Stimulated activated naive B cell treated with anti-CD40 and anti-IgM and Interleukin-4, amounts not matched to agents 10 μg/mL and 1 μg/mL and 100 μg/mL, for 72 hours (primary cell): ENCODE measurements at regions not wholly inside any gene's neighbourhood (a gene's known extent, or its start where the extent isn't known, plus 50 kb on each side); places are given as distances from the start of the nearest gene placed in this dataset.

Source experiments
- ATAC-seq, 2 donors: fragments of 150-1000 bp; cut with Tn5 transposase; replicated peaks; 2 replicates each; pipeline ENCODE4 v1.10.0; 2021; ENCODE audit warnings: moderate library complexity in 1 of 2
- DNase-seq: peaks from one replicate; pipeline ENCODE4 v3.0.0; 2021
- H3K27ac Mint-ChIP-seq: one replicate; pipeline ENCODE4 v1.8.0; 2022; ENCODE audit warnings: mild to moderate bottlenecking, mixed read lengths
- H3K27me3 Mint-ChIP-seq, 2 donors: one replicate each; pipeline ENCODE4 v1.8.0; 2022; ENCODE audit warnings: mixed read lengths in 2 of 2
- H3K36me3 Mint-ChIP-seq, 2 donors: one replicate each; pipeline ENCODE4 v1.8.0; 2022; ENCODE audit warnings: mixed read lengths in 2 of 2, mild to moderate bottlenecking in 1 of 2
- H3K4me1 Mint-ChIP-seq, 2 donors: one replicate each; pipeline ENCODE4 v1.8.0; 2022; ENCODE audit warnings: mixed read lengths in 2 of 2, mild to moderate bottlenecking in 1 of 2
- H3K4me3 Mint-ChIP-seq, 2 donors: one replicate each; pipeline ENCODE4 v1.8.0; 2022; ENCODE audit warnings: mild to moderate bottlenecking in 2 of 2, mixed read lengths in 2 of 2, moderate library complexity in 1 of 2
- H3K9me3 Mint-ChIP-seq, 2 donors: one replicate each; pipeline ENCODE4 v1.8.0; 2022; ENCODE audit warnings: mixed read lengths in 2 of 2, mild to moderate bottlenecking in 1 of 2

- no peak for DNase-seq
- Mint-ChIP-seq H3K4me1 (no peaks in the 10 kb centered on the region), H3K27me3 (no peaks in the 10 kb centered on the region), H3K4me3 (no peak overlapping the region), H3K27ac (no peak overlapping the region), H3K9me3 (peaks cover 0 to 2% of the 10 kb centered on the region in 2 donors), H3K36me3 (no peaks in the 10 kb centered on the region)
- ATAC-seq = no peak
These were observed 422.0 kb downstream of the CBLN2 start for GRCh38 chr18:72122103-72122502.

- no peaks in the 10 kb centered on the region for H3K36me3 Mint-ChIP-seq
- peaks cover 0 to 2% of the 10 kb centered on the region in 2 donors for H3K9me3 Mint-ChIP-seq
- H3K27me3 Mint-ChIP-seq = no peaks in the 10 kb centered on the region
- no peaks in the 10 kb centered on the region for H3K4me1 Mint-ChIP-seq
- DNase-seq (no peak), ATAC-seq (no peak)
- no peak overlapping the region for H3K4me3 Mint-ChIP-seq
- no peak overlapping the region for H3K27ac Mint-ChIP-seq
These were observed 425.1 kb downstream of the CBLN2 start for GRCh38 chr18:72119082-72119481.

- DNase-seq (no peak), ATAC-seq (no peak)
- Mint-ChIP-seq H3K27me3 (no peaks in the 10 kb centered on the region), H3K9me3 (peaks cover 0 to 4% of the 10 kb centered on the region in 2 donors), H3K4me1 (no peaks in the 10 kb centered on the region), H3K36me3 (no peaks in the 10 kb centered on the region), H3K27ac (no peak overlapping the region), H3K4me3 (no peak overlapping the region)
These were observed 429.1 kb downstream of the CBLN2 start for GRCh38 chr18:72114801-72115594.

- DNase-seq (no peak), ATAC-seq (no peak)
- Mint-ChIP-seq H3K9me3 (peaks cover 2 to 5% of the 10 kb centered on the region in 2 donors), H3K4me1 (no peaks in the 10 kb centered on the region), H3K27ac (no peak overlapping the region), H3K36me3 (no peaks in the 10 kb centered on the region), H3K4me3 (no peak overlapping the region), H3K27me3 (no peaks in the 10 kb centered on the region)
These were observed 436.3 kb downstream of the CBLN2 start for GRCh38 chr18:72107647-72108383.

- H3K9me3 Mint-ChIP-seq = peaks cover 0 to 5% of the 10 kb centered on the region in 2 donors
- ATAC-seq (no peak), DNase-seq (no peak)
- H3K36me3 Mint-ChIP-seq = no peaks in the 10 kb centered on the region
- no peaks in the 10 kb centered on the region for H3K4me1 Mint-ChIP-seq
- H3K4me3 Mint-ChIP-seq = no peak overlapping the region
- no peaks in the 10 kb centered on the region for H3K27me3 Mint-ChIP-seq
- H3K27ac Mint-ChIP-seq = no peak overlapping the region
These were observed 439.3 kb downstream of the CBLN2 start for GRCh38 chr18:72104851-72105250.

- DNase-seq = no peak
- H3K27me3 Mint-ChIP-seq = no peaks in the 10 kb centered on the region
- no peaks in the 10 kb centered on the region for H3K4me1 Mint-ChIP-seq
- no peak for ATAC-seq
- no peaks in the 10 kb centered on the region for H3K36me3 Mint-ChIP-seq
- no peak overlapping the region for H3K4me3 Mint-ChIP-seq
- no peaks in the 10 kb centered on the region for H3K9me3 Mint-ChIP-seq
- H3K27ac Mint-ChIP-seq = no peak overlapping the region
These were observed 441.7 kb downstream of the CBLN2 start for GRCh38 chr18:72102412-72102811.

GRCh38 chr18:72100465-72101004 is 443.6 kb downstream of the CBLN2 start:
- DNase-seq (no peak), ATAC-seq (no peak)
- Mint-ChIP-seq H3K27me3 (no peaks in the 10 kb centered on the region), H3K36me3 (no peaks in the 10 kb centered on the region), H3K27ac (no peak overlapping the region), H3K9me3 (no peaks in the 10 kb centered on the region), H3K4me3 (no peak overlapping the region), H3K4me1 (no peaks in the 10 kb centered on the region)

- H3K27me3 Mint-ChIP-seq = no peaks in the 10 kb centered on the region
- ATAC-seq = peak in 1 of 2 donors; percentile 50
- no peak overlapping the region for H3K27ac Mint-ChIP-seq
- H3K4me3 Mint-ChIP-seq = no peak overlapping the region
- no peaks in the 10 kb centered on the region for H3K9me3 Mint-ChIP-seq
- DNase-seq = no peak
- H3K36me3 Mint-ChIP-seq = no peaks in the 10 kb centered on the region
- no peaks in the 10 kb centered on the region for H3K4me1 Mint-ChIP-seq
These were observed 452.8 kb downstream of the CBLN2 start for GRCh38 chr18:72091369-72091768.

- no peak for ATAC-seq
- no peak overlapping the region for H3K27ac Mint-ChIP-seq
- H3K4me1 Mint-ChIP-seq = no peaks in the 10 kb centered on the region
- no peaks in the 10 kb centered on the region for H3K36me3 Mint-ChIP-seq
- no peaks in the 10 kb centered on the region for H3K27me3 Mint-ChIP-seq
- H3K9me3 Mint-ChIP-seq = no peaks in the 10 kb centered on the region
- H3K4me3 Mint-ChIP-seq = no peak overlapping the region
- no peak for DNase-seq
These were observed 454.7 kb downstream of the CBLN2 start for GRCh38 chr18:72089432-72089831.

- DNase-seq = no peak
- no peaks in the 10 kb centered on the region for H3K4me1 Mint-ChIP-seq
These were observed 457.7 kb downstream of the CBLN2 start for GRCh38 chr18:72086421-72086820.

GRCh38 chr18:72075040-72075439 is 469.1 kb downstream of the CBLN2 start:
- no peak for DNase-seq
- no peak overlapping the region for H3K27ac Mint-ChIP-seq

More at GRCh38 chr18:72086421-72086820, 457.7 kb downstream of the CBLN2 start:
- ATAC-seq = peak; percentile 34 to 50
- no peaks in the 10 kb centered on the region for H3K27me3 Mint-ChIP-seq
- no peaks in the 10 kb centered on the region for H3K36me3 Mint-ChIP-seq
- no peak overlapping the region for H3K27ac Mint-ChIP-seq
- H3K4me3 Mint-ChIP-seq = no peak overlapping the region
- no peaks in the 10 kb centered on the region for H3K9me3 Mint-ChIP-seq

GRCh38 chr18:72063001-72063400 is 481.1 kb downstream of the CBLN2 start:
- H3K9me3 Mint-ChIP-seq = peaks cover 0 to 4% of the 10 kb centered on the region in 2 donors
- no peaks in the 10 kb centered on the region for H3K36me3 Mint-ChIP-seq
- H3K4me3 Mint-ChIP-seq = no peak overlapping the region
- DNase-seq (no peak), ATAC-seq (no peak)
- no peaks in the 10 kb centered on the region for H3K4me1 Mint-ChIP-seq
- no peak overlapping the region for H3K27ac Mint-ChIP-seq
- no peaks in the 10 kb centered on the region for H3K27me3 Mint-ChIP-seq

More at GRCh38 chr18:72075040-72075439, 469.1 kb downstream of the CBLN2 start:
- no peaks in the 10 kb centered on the region for H3K36me3 Mint-ChIP-seq
- H3K4me1 Mint-ChIP-seq = no peaks in the 10 kb centered on the region
- no peak for ATAC-seq
- H3K27me3 Mint-ChIP-seq = no peaks in the 10 kb centered on the region
- H3K4me3 Mint-ChIP-seq = no peak overlapping the region
- peaks cover 5 to 12% of the 10 kb centered on the region in 2 donors for H3K9me3 Mint-ChIP-seq

- H3K9me3 Mint-ChIP-seq = peaks cover 0 to 4% of the 10 kb centered on the region in 2 donors
- no peaks in the 10 kb centered on the region for H3K27me3 Mint-ChIP-seq
- ATAC-seq (no peak), DNase-seq (no peak)
- no peak overlapping the region for H3K27ac Mint-ChIP-seq
- H3K4me3 Mint-ChIP-seq = no peak overlapping the region
- H3K36me3 Mint-ChIP-seq = no peaks in the 10 kb centered on the region
- no peaks in the 10 kb centered on the region for H3K4me1 Mint-ChIP-seq
These were observed 485.3 kb downstream of the CBLN2 start for GRCh38 chr18:72058851-72059250.

GRCh38 chr18:72056171-72056570 is 488.0 kb downstream of the CBLN2 start:
- Mint-ChIP-seq H3K4me1 (no peaks in the 10 kb centered on the region), H3K9me3 (no peaks in the 10 kb centered on the region), H3K36me3 (no peaks in the 10 kb centered on the region), H3K4me3 (no peak overlapping the region), H3K27ac (no peak overlapping the region), H3K27me3 (no peaks in the 10 kb centered on the region)
- DNase-seq (no peak), ATAC-seq (no peak)
